Activated CD4-positive, alpha-beta T cell treated with anti-CD3 and anti-CD28 coated beads, Interleukin-2, amount 50 U/mL, for 16 hours (primary cell): ENCODE measurements at regions not wholly inside any gene's neighbourhood (a gene's known extent, or its start where the extent isn't known, plus 50 kb on each side); places are given as distances from the start of the nearest gene placed in this dataset.

Source experiments
- DNase-seq: peaks from one replicate; pipeline ENCODE4 v3.0.0-alpha.2; 2020

- DNase-seq: no peak
Measured at GRCh38 chr17:77593081-77593480, 365.4 kb upstream of the TNRC6C start.

GRCh38 chr17:77594416-77595209, 363.9 kb upstream of the TNRC6C start:
- DNase-seq: peak; percentile 41

- no peak for DNase-seq
Measured at GRCh38 chr17:77596491-77597417, 361.7 kb upstream of the TNRC6C start.

- no peak for DNase-seq
Measured at GRCh38 chr17:77597418-77598240, 360.9 kb upstream of the TNRC6C start.

GRCh38 chr17:77598241-77598620, 360.3 kb upstream of the TNRC6C start:
- no peak for DNase-seq

GRCh38 chr17:77599699-77600098, 358.8 kb upstream of the TNRC6C start:
- DNase-seq: no peak

- DNase-seq: no peak
Measured at GRCh38 chr17:77600346-77600745, 358.2 kb upstream of the TNRC6C start.

- no peak for DNase-seq
Measured at GRCh38 chr17:77601054-77601979, 357.2 kb upstream of the TNRC6C start.

GRCh38 chr17:77602062-77602746, 356.3 kb upstream of the TNRC6C start:
- DNase-seq: no peak

- no peak for DNase-seq
Measured at GRCh38 chr17:77602883-77603640, 355.4 kb upstream of the TNRC6C start.

GRCh38 chr17:77604301-77604972, 354.1 kb upstream of the TNRC6C start:
- no peak for DNase-seq

GRCh38 chr17:77604973-77605313, 353.6 kb upstream of the TNRC6C start:
- DNase-seq: no peak

GRCh38 chr17:77606146-77606864, 352.2 kb upstream of the TNRC6C start:
- DNase-seq: no peak

- no peak for DNase-seq
Measured at GRCh38 chr17:77606865-77607210, 351.7 kb upstream of the TNRC6C start.

GRCh38 chr17:77607606-77608005, 350.9 kb upstream of the TNRC6C start:
- no peak for DNase-seq

GRCh38 chr17:77608431-77608830, 350.1 kb upstream of the TNRC6C start:
- no peak for DNase-seq

GRCh38 chr17:77609553-77610517, 348.7 kb upstream of the TNRC6C start:
- peak; percentile 85 for DNase-seq

GRCh38 chr17:77610518-77610893, 348.0 kb upstream of the TNRC6C start:
- DNase-seq: no peak
